HG03432 (cell line): ENCODE measurements at regions not wholly inside any gene's neighbourhood (a gene's known extent, or its start where the extent isn't known, plus 50 kb on each side); places are given as distances from the start of the nearest gene placed in this dataset.
"Not testable (repeated sequence)": the region's sequence is repeated elsewhere in the genome, so short reads cannot be mapped to it uniquely, and the experiment has no call there.

Experiments
- ATAC-seq: cut with Tn5 transposase; IDR thresholded peaks from one replicate; pipeline ENCODE4 v1.9.1; 2021; ENCODE audit warnings: mild to moderate bottlenecking, moderate library complexity; ENCODE audit not compliant: unreplicated experiment

DNA sequence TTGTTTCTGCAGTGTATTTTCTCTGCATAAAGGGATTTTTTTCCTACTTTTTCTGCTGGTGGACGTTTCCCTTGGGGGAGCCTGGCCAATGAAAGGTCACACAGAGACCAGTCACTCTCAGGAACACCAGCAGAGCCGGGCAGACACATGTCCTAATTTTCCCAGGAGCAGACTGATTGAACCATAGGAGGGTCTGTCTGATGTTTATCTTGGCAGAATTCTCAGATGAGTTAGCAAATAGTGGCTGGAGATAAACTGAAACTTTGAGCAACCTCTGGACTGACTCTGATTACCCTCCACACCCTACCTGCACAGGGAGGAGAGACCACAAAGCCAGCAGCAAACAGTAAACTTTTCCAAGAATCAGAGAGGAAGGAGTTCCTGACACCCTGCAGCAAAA, 90.0 kb upstream of the PLGLB2 start:
- not testable (repeated sequence) for ATAC-seq

DNA sequence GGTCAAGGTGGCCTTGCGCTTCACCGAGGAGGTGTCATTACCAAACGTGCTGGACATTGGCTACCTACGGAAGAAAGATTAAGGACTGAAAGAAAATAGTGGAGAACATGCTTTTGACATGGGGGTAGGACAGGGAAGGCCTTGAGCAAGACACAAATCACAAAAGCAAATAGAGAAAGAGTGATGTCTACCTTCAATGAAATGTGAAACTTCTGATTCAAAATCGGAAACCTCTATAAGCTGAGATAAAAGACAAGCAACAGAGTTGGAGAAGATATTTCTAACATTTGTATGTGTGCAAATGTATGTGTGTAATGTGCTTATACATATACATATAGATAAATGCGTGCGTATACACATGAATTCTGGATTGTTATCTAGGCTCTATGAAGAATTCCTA, 89.5 kb upstream of the PLGLB2 start:
- ATAC-seq: not testable (repeated sequence)

DNA sequence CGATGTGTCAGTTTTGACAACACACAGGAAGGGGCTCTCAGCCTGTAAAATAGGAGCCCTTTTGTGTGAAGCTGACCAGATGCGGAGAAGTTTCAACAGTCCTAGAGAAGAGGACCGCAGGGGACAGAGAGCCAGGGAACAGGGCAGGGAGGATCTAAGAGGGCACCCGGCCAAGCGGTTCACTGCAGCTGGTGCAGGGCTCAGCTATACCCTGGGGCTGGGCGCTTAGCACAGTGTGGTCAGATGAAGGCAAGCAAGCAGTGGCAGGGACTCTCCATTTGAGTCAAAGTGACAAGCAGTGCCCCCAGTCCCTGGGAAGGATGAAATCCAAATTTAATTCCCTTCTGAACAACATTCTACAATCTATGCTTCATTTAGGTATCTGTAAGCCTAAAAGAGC, 88.9 kb upstream of the PLGLB2 start:
- not testable (repeated sequence) for ATAC-seq

DNA sequence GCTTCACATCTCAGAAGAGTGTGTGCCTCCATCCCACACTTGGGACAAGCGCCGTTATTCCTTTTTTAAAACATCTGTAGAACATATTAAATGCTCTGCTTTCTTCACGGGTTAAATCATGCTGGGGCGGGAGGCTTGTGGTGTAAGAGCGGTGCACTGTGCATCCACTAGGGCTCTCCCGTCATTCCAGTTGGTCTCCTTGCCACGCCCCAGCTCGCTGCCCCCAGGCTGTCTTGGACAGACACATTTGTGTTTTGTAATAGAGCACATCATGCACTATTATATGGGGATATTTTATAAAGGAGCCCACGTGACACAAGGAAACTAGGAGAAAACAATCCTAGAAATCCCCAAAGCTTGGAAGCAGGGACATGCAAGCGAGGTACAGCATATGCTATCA, 87.7 kb upstream of the PLGLB2 start:
- not testable (repeated sequence) for ATAC-seq

DNA sequence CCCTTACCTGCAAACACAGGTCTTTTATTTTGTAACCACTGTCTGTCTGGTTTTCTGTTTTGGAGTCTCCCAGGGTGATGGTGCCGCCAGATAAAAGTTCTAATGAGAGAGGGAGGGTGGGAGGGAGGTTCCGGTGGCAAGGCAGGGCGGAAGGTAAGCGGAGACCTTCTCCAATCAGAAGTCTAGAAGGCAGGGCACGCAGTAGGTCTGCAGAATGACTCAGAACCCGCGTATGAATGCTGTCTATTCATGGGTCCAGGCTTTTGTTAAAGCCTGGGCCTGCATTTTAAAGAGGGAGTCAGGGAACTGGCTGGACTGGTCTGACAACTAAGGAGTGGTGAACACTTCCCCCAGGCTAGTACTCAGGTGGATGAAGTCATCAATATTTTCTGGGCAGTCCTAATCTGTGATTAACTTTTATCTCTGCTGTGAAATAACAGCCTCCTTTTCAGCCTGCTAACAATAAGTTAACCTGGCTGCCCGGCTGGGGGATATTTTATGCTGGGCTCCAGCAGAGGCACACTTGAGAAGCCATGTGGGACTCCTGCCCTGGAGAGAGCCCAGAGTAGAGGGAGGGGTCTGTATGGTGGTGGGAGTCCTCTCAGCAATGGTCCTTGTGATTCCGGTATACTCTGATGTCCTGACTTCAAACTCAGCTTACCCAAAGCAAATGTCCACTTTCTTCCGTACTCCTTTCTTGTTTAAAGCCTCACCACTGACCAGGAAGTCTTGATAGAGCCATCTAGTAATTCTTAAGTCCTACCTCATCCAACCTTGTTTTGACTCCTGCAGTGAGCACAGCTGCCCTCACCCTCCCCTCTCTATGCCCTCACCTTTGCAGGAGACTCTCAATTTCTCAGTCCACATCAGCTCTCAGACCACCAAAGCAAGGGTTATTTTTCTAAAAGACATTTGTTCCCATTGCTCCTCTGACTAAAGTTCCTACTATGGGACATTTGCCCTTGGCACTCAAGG, 85.3 kb upstream of the PLGLB2 start:
- not testable (repeated sequence) for ATAC-seq

DNA sequence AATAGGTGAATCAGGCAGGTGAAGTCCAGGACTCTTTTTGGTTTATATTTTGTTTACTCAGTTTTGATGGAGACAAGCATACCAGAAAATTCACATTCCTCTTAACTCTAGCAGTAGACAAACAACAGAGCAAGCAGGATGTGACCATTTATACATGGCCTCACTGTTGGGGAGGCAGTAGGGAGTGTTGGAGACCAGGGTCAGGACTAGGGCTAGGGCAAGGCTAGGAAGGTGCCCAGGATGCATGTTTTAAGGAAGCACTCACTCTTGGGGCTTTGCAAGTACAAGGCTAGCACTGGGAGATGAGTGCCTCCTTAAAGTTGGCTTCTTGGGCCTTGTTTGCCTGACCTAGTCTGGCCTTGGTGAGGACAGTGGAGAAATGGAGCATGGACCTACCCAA, 84.5 kb upstream of the PLGLB2 start:
- ATAC-seq: not testable (repeated sequence)

DNA sequence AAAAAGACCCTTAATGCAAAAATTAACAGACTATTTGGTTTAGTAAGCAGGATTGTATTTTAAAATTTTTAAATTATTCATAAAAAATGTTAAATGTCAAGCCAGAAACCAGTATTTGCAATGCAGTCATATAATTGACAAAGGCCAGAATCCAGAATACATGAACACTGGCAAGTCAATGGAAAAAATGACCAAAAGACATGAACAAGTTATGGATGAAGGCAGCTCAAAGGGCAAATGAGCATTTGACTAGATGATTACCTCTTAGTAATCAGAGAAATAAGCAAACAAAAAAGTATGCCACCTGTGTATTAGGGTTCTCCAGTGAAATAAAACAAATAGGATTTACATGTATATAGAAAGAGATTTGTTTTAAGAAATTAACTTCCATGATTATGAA, 80.9 kb upstream of the PLGLB2 start:
- ATAC-seq: not testable (repeated sequence)

DNA sequence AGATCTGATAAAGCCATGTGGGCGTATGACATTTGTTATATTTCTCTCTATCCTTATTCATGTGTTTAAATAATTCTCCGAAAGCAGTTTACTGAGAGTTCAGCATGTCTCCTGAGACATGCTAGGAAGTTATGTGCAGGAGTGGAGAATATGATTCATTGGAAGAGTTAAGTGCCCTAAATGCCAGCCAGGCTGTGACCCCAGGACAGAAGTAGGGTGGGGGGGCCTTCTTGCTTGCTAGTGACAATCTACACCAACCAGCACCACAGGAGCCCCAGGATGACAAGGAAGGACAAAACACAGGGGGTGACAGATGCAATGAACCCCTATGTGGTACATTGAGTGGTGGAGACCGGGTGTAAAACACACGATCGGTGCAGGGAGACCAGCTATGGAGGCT, 79.5 kb upstream of the PLGLB2 start:
- not testable (repeated sequence) for ATAC-seq

DNA sequence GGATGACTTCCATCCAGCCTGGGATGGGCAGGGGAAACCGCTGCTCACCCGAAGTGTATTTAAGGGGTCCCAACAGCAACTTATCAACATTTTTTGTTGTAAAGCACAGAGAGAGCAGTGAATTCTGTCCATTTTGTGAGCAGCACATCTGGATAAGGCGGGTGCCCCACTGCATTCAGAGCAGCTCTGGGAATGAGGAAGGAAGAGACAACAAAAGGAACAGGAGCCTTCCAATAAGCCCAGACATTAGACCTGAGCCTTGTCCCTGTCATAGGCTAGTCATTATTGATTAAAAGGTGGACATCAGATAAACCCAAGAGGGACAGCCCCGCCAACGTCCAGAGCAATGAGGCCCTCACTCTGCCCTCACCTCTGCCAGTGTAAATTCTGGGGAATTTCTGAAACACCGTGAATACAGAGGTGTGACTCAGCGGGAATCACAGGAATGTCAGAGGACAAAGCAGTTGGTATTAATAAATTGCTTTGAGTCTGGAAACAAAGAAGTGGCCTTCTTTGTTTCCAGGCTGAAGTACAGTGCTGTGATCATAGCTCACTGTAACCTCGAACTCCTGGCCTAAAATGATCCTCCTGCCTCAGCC, 78.2 kb upstream of the PLGLB2 start:
- not testable (repeated sequence) for ATAC-seq

DNA sequence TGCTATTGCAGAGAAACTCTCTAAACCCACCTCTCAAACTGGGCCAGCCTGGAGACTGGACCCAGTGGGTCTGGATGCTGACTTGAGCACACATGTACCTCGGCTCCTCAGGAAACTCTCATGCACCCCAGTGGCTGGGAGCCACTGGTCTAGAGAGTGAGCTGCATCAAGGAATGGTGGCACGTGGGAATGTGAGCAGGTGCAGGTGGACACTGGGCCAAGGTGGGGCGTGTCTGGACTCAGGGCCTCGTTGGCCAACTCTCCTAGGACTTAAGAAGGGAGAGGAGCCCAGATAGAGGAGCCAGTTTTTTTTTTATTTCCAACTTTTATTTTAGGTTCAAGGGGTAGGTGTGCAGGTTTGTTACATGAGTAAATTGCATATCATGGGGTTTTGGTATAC, 75.5 kb upstream of the PLGLB2 start:
- ATAC-seq: not testable (repeated sequence)

DNA sequence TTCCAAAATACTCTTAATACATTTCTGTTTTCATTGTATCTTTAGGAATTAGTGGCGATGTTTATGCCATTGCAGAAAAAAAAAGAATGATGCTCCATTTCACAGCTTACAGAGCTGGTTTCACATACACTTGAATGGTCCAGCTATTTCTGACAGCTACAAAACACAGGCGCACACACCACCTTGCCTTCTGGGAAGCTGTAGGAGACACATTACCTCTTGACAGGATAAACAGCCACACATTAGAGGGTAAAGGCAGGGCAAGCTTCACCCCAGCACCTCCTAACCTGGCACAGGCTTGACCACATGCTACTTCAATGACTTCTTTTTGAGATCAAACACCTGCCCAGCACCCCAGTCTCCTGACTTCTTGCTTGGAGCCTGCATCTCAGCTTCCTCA, 73.2 kb upstream of the PLGLB2 start:
- not testable (repeated sequence) for ATAC-seq

DNA sequence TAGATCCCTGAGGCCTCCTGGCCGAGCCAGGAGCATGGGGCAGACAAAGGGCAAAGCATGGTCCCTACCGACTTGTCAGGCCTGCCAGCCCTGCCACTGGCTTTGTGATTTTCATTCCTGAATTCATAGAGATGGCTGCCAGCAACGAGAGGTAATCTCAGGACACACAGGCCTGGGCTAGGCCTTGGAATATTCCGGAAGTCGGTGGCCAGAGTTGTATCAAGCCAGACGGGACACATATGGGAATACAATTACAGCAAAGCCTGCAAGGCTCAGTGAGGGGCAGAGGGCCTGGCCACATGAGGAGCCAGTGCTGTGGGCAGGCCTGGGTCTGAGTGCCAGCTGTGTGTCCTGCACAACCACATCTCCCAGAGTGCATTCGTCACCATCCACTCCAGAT, 72.4 kb upstream of the PLGLB2 start:
- ATAC-seq: not testable (repeated sequence)

DNA sequence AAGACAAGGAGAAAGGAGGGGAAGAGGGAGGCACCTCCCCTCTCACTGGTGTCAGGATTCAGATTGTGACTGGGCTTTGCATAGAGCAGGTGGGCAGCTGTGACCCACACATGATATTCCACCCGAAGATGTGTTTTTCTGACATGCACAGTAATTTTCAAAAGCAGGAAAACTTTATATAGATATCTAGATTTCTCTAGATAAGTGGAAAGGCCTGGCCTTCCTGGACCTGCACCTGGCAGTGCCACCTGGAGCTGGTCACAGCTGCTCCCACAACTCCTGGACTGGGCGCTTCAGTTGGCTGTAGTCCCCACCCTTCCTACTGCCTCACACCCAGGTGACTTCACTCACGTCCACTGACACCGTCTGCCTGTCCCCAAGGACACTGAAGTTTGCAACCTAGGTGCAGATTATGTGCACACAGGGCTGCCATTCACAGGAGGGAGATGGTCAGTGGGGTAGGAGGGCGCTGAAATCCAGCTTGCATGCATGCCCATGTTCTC, 70.4 kb upstream of the PLGLB2 start:
- not testable (repeated sequence) for ATAC-seq

DNA sequence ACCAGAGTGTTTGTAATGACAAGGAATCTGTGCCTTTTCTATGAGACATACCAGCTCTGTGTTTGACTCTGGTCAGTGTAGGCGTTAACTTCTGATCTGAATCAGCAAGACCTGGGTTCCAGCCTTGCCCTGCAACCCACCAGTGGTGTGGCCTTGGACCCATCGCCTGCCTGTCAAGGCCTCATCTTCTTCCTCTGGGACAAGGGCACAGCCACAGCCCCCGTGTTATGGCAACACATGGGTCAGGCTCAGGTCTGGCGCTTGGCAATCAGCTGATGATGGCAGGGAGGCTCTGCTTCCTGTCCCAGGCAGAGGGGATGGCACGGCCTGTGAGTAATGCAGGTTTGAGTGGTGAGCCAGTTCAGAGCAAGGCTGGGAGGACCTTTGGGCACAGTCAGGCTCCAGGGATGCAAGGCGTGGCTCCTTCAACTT, 69.1 kb upstream of the PLGLB2 start:
- ATAC-seq: not testable (repeated sequence)

DNA sequence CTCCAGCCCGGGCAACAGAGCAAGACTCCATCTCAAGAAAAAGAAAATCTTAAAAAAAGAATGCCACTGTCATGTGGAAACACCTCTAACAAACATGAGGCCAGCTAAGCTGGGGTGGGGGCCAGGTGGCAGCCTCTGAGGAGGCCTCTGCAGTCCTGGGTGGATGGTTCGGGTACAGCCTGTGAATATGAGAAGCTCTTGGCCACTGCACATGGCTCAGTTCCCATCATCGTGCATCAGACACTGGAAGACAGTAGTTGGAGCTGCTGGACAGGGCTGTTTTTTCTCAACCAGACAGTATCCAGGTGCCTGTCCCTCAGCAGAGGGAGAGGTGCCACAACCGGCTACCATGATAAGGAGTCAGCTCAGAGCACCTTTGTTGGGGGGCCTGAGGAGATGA, 67.9 kb upstream of the PLGLB2 start:
- not testable (repeated sequence) for ATAC-seq

DNA sequence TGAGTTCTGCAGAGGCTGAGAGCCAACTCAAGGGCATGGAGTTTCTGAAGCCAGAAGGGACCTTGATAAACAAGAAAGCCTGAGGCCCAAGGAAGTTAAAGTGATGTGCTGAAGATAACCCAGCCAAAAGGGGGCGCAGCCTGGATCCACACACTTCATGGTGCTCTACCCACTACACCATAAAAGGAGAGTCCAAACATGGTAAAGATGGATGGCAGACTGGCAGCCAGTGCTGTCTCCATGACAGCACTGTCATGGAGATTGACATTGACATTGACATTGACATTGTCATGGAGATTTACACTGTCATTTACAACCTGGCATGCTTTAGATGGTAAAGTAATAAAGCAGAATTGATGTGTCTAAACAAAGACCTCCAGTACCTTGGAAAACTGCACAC, 67.2 kb upstream of the PLGLB2 start:
- not testable (repeated sequence) for ATAC-seq

DNA sequence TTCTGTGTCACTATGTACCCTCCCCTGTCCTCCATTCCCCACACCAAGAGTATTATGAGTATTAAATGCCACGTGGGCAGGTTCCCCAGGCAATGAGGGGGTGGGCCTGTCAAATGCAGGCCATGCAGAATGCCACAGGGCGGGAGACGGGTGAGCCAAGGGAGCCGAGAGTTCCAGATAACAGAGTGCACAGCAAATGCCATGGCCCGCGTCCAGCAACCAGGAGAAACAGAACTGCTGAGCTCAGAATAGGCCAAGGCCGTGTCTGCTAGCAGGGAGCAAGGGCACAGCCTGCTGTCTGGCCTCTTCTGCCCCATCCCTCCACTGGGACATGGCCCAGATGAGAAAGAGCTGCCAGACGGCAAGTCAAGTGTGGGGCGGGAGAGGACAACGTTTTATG, 64.4 kb upstream of the PLGLB2 start:
- ATAC-seq: not testable (repeated sequence)

DNA sequence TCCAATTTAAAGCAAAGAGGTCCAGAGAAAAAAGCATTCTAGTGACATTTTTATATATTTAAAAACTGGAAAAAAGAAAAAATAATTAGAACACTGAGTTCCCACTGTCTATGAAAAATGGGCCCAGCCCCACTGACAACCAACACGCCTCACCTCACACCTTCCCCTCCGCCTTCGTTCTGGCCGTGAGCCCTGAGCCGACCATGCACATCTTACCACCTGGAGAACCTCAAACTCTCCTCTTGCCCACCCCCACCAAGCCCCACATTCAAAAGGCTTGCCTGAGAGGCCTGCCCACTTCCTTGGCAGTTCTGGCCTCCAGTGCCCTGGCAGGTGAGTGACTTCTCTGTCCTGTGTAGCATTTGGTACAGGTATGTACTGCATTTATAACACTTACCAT, 63.9 kb upstream of the PLGLB2 start:
- ATAC-seq: not testable (repeated sequence)

DNA sequence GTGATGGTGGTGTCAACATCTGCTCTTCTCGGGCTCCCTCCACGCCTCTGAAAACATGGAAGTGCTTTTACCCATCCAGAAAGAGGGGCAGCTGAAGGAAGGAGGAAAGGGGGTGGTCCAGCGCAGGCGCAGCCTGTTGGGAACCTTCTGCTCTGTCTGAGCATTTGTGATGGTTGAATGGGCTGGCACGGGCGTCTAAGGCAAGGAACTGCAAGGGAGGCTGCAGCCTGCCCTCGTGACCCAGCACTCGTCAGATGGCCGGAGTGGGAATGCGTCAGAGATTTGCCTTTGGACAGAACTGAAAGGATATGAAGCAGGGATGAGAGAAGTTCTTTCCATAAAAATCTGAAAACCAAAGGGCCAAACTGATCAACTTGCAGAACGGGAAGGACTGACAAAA, 62.3 kb upstream of the PLGLB2 start:
- not testable (repeated sequence) for ATAC-seq

DNA sequence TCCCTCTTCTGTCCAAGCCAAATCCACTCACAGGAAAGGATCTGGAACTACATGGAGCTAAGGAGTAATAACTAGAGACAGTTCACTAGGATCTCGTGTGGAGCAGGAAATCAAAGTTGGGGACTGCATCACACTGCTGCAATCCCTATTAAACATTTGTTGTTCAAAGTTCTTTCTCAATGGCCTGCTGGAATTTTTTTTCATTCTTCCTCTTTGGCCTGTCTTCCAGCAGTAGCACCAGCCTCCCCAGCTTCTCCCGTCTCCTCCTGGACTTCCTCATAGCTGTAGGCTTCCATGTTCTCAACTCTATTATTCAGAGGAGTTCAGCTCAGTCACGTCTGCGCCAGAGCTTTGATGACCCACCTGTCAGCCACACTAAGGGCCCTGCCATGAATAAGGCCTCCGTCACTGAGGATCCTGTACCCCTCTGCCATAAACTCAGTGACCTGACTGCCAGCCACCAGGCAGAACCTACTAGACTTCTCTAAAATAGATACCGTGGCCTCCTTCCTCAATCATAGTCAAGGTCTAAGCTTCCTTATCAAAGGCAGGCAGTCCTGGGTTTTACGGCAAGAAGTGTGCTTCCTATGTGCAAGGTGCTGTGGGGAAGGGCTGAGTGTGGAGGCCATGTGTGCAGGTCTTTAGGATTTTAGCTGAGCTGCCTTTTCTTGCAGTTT, 60.9 kb upstream of the PLGLB2 start:
- not testable (repeated sequence) for ATAC-seq

DNA sequence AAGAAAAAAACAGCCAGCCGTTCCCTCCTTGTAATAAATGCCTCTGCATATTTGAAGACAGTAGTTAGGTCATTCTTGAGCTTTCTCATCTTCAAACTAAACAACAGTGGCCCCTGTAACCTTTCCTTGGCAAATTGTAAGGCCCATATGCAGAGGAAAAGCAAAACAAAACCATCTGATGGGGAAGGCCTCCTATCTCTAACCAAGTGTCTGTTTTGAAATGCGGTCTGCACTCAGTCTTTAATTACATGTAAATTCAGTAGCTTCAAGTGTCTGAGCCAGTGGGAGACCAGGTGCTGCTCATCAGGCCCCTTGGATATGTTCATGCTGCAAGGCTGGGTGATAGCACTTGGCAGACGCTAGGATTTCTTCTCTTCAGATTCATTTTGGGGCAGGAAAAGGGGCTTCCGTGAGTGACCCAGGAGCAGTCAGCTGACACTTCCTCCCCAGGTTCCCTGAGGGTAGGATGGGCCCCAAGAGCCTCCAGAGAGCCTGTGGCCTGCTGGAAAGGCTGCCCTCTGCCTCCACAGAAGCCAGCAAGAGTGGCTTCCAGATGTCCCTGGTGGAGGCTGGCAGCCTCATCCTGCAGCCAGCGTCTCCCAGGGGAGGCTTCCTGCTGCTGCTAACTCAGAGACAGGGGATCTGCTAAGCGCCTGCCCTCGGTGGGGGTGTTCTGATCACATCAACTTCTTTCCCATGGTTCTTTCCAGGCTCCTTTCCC, 60.2 kb upstream of the PLGLB2 start:
- not testable (repeated sequence) for ATAC-seq
